G401 (cell line): ENCODE measurements at regions not wholly inside any gene's neighbourhood (a gene's known extent, or its start where the extent isn't known, plus 50 kb on each side); places are given as distances from the start of the nearest gene placed in this dataset.
"Not testable (repeated sequence)": the region's sequence is repeated elsewhere in the genome, so short reads cannot be mapped to it uniquely, and the experiment has no call there.

Source experiments
- DNase-seq: peaks from one replicate; pipeline ENCODE4 v3.0.0-alpha.2; 2015; ENCODE audit warnings: low spot score
- in situ Hi-C: cut with HindIII; loops from 2 replicates; pipeline ENCODE4 v1.10.0; 2016; ENCODE audit warnings: low sequenced_read_pairs, mixed read lengths

DNA sequence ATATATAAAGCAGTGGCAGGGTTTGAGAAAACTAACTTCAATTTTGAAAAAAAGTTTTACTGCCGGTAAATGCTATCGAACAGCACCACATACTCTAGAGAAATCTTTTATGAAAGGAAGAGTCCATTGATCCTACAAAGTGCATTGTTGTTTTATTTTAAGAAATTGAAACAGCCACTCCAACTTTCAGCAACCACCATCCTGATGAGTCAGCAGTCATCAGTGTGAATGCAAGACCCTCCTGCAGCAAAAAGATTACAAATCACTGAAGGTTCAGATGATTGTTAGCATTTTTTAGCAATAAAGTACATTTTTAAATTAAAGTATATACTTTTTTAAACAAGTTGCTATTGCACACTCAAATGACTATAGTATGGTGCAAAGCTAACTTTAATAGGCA lies 1017.7 kb upstream of the CRIM1 start:
- in situ Hi-C loops: no loop called here
- DNase-seq: no peak

GRCh38 chr2:35314049-35314448 lies 1041.5 kb upstream of the CRIM1 start:
- no peak for DNase-seq
- in situ Hi-C loops: no loop called here

GRCh38 chr2:35301369-35301768 lies 1054.2 kb upstream of the CRIM1 start:
- in situ Hi-C loops: no loop called here
- no peak for DNase-seq

DNA sequence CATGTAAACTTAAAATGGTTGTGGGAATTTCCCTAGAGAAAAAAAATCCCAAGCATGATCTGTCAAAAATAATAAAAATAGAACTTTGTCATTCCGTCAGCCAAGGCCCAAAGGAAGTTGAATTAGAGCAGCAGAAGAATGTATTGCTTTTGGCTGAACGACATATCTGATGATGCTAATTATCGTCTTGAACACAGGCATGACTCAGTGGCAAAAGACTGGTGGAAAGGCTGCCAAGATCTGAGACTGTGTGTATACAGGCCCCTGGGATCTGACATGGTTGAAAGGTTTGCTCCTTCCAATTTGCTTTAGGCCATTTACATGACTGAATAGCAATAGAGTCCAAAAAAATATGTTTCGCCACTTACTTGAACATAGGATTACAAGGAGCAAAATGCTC lies 1057.1 kb upstream of the CRIM1 start:
- in situ Hi-C loops: no loop called here
- DNase-seq: no peak

- no peak for DNase-seq
- in situ Hi-C loops: no loop called here
Observed at GRCh38 chr2:35297403-35297802, 1058.2 kb upstream of the CRIM1 start.

DNA sequence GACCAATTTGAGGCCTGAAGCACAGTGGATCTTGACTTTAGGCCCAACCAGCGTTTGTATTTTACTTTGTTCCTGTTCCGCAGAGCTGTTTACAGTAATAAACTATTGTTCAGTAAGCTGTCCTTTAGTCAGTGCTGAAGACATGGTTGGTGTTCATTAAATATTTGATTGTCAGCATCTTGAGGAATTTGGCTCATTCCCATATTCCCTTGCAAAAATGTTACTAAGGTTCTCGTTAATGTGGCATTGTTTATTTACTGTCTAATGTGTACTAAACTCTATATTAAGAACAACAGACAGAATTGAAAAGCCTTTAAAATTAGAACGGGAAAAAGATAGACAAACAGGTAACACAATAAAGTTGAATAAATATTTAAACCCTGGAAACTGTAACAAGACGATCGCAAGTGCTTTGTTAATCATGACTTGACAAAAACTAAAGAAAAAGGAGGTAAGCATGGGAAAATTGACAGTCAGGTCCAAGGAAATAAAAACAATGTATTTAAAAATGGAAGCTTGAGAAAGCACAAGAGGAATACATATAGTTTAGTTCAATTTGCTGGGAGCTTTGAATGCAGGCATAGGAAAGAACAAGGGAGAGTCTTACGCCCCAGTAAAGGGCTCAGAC lies 1060.8 kb upstream of the CRIM1 start:
- in situ Hi-C loops: no loop called here
- DNase-seq: no peak

DNA sequence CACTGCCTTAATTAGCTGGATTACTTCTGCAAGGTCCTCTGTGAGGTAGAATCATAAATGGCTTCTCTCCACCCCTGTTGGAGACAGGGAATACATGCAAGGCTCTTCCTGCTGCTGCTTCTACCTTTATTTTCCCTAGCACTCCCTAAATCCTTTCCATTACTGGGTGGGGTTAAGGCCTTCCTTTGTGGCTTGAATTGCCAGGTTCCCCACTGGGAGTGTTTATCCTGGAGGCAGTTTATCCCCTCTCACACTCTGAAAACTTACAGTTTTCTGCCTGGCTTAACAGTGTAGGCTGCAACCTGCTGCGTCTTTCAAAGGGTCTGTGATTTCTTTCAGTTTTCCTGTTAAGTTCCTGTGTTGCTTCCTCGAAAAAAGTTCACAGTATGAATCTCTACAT lies 1062.3 kb upstream of the CRIM1 start:
- in situ Hi-C loops: no loop called here
- no peak for DNase-seq

GRCh38 chr2:35292199-35292598 lies 1063.4 kb upstream of the CRIM1 start:
- DNase-seq: no peak
- in situ Hi-C loops: no loop called here

DNA sequence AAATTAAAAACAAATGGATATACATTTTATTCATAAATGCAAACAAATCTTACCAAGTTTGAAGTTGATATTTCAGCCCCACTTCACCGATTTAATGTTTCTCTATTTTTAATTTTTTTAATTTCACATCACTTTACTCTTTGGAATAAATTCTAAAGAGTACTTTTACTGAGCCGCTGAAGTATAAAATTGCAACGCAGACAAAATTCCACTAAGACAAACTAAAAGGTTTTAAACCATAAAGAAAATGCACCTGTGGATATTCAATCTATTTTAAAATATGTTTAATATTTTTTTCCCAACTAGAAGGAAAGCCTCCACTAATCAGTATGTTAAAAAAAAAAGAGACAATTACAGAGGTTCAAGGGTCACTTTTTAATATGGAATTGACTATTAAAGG lies 1073.9 kb upstream of the CRIM1 start:
- in situ Hi-C loops: no loop called here

GRCh38 chr2:35255826-35256225 lies 1099.8 kb upstream of the CRIM1 start:
- in situ Hi-C loops: no loop called here
- no peak for DNase-seq

More for the DNA sequence above, 1073.9 kb upstream of the CRIM1 start:
- DNase-seq: no peak

GRCh38 chr2:35251156-35251555 lies 1104.4 kb upstream of the CRIM1 start:
- in situ Hi-C loops: no loop called here
- DNase-seq: no peak

DNA sequence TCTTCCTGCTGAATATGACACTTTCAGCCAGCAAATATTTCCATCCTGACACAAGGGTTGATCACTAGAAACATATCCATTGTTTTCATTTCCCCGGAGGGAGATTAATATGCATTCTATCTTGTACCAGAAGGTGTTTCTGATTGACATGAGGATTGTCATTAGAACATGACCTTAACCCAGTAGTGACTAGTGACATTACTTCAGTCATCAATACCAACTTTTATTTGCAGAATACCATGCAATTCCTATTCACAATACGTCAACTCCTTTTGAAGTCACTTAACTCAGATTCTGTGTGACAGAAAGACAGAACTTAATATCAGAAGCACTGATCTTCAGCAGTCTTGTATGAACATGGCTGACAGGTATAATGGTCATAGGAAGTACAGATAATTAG lies 1108.9 kb upstream of the CRIM1 start:
- no peak for DNase-seq
- in situ Hi-C loops: no loop called here

DNA sequence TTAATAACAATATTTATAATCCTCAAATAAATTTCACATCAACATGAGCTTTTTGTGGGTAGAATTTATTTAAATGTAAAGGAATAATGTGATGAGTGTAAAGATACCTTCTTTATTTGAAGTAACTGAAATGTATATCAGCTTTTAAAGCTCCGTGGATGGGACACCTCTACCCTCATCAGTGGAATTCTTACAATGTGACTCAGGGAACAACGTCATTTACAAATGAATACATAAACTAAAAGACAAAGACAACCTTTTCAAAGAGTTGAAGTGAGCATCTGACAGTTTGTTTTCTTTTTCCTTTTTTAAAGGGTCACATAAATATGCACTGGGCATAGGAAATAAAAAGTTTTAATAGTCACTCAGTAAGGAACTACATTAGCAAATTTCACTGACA lies 1127.0 kb upstream of the CRIM1 start:
- in situ Hi-C loops: no loop called here
- no peak for DNase-seq

- in situ Hi-C loops: no loop called here
- DNase-seq: no peak
Observed at GRCh38 chr2:35220461-35220860, 1135.1 kb upstream of the CRIM1 start.

DNA sequence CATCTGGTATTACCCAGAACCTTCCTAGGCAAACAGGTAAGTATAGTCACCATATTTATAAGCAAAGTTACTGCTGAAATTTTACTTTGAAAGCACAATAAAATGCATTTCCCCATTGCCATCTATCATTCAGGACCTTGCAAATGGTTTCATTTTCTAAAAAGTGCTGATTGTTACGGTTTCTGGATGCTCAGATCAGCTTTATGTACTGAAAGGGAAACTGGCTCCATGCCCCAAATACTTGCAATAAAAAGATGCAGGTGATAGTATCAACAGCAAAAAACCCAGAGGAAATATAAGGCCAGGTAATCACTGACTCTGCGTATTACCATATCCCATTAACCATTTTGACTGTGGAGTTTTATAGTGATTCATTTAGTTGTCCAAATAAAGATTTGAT lies 1150.7 kb upstream of the CRIM1 start:
- DNase-seq: no peak
- in situ Hi-C loops: no loop called here

- in situ Hi-C loops: no loop called here
- DNase-seq: no peak
Observed at GRCh38 chr2:35204323-35204722, 1151.3 kb upstream of the CRIM1 start.

DNA sequence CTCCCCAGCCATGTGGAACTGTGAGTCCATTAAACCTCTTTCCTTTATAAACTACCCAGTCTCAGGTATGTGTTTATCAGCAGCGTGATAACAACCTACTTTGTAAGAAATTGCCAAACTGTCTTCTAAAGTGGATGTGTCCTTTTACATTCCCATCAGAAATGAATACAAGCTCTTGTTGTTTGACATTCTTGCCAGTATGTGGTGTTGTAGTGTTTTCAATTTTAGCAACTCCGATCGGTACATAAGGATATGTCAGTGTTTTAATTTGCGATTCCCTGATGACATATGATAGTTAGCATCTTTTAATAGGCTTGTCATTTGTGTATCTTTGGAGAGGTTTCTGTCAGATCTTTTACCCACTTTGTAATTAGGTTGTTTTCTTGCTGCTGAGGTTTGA lies 1156.3 kb upstream of the CRIM1 start:
- in situ Hi-C loops: no loop called here
- DNase-seq: no peak

DNA sequence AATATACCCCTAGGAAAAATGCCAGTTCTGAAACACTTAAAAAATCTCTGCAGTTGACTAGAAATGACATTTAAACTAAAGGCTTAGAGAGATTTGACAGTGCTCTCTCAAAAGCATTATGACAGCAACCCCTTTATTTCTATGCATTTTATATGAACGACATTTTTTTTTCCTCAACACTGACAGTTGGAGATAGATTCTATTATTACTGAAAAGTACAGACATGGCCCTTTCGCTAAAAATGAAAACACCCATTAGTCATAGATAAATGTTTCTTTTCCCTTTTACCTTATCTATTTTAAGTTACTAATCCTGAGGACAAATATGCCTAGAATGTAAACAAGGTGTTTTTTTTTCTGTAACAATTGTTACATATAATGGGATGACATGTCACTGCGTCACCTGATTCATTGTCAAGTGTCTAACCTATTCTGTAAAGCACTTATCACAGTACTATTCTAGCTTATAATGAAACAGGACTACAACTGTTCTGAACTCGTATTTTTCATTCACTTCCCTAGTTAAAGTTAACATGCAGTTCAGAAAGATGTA lies 1169.6 kb upstream of the CRIM1 start:
- DNase-seq: no peak
- in situ Hi-C loops: no loop called here

DNA sequence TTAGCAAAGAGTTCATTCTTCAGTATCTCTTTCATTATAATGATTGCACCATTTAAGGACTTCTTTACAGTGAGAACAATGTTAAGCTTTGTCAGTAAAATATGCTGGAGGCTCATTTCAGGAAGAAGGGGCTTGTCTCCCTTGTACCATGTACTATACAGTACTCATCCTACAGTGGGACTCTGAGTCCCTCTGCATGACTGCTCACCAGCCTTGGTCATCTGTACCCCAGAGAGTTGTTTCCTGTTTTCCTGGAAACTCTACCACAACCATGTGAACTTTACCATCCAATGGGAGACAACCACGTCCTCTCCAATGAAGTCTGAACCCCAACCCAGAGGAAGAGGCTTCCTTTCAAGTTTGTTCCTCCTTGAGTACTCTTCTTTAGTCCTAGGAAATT lies 1171.1 kb upstream of the CRIM1 start:
- no peak for DNase-seq
- in situ Hi-C loops: no loop called here

DNA sequence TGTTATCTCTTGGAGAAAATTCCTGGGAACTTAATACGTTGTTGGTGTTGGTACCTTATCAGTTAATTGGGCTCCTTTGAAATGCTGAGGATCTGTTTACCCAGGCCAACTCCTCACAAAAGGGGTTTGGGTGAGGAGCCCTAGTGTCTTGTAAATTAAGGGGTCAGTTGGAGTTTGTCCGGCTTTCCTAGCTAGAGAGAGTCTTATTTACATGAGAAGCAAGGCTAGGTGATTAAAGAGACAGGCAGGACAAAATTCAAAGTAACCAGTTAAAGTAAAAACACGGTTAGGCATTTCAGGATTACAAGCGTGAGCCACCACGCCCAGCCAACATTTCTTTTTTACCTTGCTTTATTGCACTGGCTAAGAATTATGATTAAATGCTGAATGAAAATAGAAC lies 1178.9 kb upstream of the CRIM1 start:
- in situ Hi-C loops: not testable (repeated sequence)

GRCh38 chr2:35174845-35175244 lies 1180.7 kb upstream of the CRIM1 start:
- in situ Hi-C loops: no loop called here
- DNase-seq: no peak

More for the DNA sequence above, 1178.9 kb upstream of the CRIM1 start:
- not testable (repeated sequence) for DNase-seq
